COR-L47 (cell line): ENCODE measurements at regions not wholly inside any gene's neighbourhood (a gene's known extent, or its start where the extent isn't known, plus 50 kb on each side); places are given as distances from the start of the nearest gene placed in this dataset.
"Not testable (repeated sequence)": the region's sequence is repeated elsewhere in the genome, so short reads cannot be mapped to it uniquely, and the experiment has no call there.

Experiments used
- DNase-seq: peaks from one replicate; lab custom pipeline; 2025; lab: John Stamatoyannopoulos, UW

DNA sequence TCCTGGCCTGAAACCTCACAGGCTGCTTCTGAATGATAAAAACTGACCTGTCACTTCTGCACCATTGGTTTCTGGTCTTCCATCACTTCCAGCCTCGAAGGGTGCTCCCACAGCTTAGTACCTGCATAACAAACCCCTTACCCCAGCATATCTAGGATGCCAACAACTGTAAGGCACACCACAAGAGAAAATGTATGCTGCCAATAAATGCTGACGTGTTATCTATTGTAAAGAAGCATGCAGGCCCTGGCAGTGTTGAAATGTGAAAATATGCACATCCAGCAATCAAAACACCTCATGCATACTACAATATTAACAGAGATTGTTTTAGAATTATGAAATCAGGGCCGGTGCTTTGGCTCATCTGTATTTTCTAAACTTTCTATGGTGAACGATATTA is 242.0 kb upstream of the NSMCE3 start:
- DNase-seq, result no peak

GRCh38 chr15:29505535-29505934 is 235.9 kb upstream of the NSMCE3 start:
- not testable (repeated sequence) for DNase-seq

DNA sequence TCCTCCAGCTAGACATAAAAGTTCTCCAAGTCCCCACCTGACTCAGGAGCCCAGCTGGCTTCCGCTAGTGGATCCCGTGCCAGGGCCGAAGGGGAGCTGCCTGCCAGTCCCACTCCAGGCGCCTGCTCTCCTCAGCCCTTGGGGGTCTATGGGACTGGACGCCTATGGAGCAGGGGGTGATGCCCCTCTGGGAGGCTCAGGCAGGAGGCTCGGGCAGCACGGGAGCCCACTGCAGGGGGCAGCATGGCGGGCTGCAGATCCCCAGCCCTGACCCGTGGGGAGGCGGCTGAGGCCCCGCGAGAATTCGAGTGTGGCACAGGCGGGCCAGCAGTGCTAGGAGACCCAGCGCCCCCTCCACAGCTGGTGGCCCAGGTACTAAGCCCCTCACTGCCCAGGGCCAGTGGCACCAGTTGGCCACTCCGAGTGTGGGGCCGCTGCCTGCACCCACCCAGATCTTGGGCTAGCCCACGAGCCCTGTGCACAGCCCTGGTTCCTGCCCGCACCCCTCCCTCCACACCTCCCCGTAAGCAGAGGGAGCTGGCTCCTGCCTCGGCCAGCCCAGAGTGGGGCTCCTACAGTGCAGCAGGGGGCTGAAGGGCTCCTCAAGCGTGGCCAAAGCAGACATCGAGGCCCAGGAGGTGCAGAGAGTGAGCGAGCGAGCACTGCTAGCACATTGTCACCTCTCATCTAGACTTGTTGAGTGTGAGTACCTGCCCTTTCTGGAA is 221.3 kb upstream of the NSMCE3 start:
- no peak for DNase-seq

- DNase-seq, result no peak
Observed at GRCh38 chr15:29480949-29481348, 211.3 kb upstream of the NSMCE3 start.

DNA sequence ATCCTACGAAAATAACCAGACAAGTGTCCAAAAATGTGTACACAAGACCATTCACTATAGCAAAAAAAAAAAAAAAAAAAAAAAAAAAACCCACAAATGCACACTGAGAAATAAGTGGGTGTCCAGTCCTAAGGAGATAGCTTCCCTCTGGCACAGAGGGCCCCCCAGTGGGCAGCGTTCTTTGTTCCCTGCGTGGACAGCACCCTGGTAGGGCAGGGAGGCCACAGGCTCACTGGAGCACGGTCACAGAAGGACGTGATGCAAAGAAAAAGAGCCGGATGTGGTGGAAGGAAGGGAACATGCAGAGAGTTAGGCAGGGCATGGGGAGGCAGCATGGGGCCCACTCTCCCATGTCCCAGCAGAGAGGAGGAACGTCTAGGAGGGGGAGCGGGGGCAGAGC is 210.7 kb upstream of the NSMCE3 start:
- no peak for DNase-seq

DNA sequence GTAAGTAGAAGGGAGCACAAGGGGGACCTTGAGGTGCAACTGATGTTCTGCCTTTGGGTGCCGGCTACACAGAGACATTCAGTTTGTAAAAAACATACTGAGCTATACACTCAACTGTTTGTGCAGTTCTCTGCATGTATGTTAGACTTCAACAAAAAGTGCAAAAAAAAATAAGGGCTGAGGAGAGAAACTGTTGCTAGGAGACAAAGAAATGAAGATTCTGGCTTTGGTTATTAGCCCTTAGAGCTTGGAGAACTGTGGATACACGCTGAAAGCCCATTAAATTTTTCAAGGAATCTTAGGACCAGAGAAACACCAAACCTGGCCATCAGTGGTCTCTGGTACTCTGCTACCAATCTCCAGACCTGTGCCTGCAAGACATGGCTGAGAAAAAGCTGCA is 207.6 kb upstream of the NSMCE3 start:
- DNase-seq, result no peak

DNA sequence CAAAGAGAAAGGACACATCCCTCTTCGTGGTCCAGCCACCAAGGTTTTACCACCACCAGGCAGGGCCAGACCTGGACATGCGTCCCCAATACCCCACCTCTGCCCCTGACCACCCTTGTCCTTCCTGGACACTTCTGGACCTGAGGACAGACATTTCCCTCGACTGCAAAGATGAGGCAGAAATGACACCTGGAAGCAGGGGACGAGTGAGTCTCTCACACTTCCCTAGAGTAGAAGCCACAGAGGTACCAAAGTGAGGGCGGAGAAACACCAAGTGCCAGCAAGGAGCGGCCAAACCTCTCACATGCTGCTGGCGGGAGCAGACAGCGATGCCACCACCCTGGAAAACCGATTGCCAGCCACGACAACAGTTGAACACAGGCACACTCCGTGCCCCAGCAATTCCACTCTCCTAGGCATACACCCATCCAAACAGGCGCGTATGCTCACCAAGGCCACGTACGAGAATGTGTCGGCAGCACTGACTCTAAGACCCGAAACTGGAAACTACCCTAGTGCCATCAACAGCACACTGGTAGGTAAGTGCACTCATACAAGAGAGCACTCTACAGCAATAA is 207.0 kb upstream of the NSMCE3 start:
- no peak for DNase-seq

- DNase-seq, result no peak
Observed at GRCh38 chr15:29475096-29475495, 205.5 kb upstream of the NSMCE3 start.

GRCh38 chr15:29473621-29474105 is 204.0 kb upstream of the NSMCE3 start:
- DNase-seq, result no peak

DNA sequence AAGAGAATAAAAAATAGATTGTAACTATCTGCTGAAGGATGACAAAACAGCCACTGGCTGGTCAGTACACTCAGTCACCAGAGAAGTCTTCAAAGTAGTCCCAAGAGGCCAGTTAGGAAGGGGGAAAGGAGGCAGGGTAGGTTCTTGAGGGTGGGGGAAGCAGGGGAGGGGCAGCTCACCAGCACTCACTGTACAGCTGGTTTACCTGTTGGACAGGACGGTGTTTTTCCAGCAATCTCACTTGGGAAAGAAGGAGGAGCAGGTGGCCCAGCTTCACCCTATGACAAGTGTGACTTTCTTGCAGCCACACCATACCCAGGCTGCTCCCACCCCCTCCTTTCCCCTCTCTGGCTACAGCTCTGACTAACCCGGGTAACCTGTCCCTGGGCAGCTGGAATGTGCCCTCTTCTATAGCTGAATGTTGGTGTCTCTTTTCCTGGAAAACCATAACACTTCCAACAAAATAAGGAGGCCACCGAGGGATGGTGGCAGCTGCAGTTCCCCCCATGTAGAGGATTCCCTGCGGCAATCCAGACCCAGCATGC is 203.4 kb upstream of the NSMCE3 start:
- DNase-seq, result no peak

GRCh38 chr15:29471757-29472156 is 202.1 kb upstream of the NSMCE3 start:
- no peak for DNase-seq

DNA sequence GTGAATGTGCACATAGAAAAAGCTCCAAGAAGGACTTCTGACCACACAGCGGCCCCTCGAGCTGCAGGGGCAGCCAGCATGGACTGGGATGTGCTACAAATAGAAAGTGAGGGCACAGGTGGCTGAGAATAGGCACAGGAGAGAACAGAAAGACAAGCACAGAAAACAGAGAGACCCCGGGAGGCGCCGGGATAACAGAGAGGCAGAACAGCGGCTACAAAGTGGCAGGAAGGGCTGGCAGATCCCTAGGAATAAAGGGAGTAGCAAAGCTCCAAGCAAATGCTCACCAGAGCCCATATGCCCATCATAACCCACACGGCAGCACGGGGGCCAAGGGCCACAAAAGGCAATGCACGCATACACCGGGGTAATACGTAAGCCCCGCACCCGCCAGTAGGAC is 201.7 kb upstream of the NSMCE3 start:
- DNase-seq, result no peak

DNA sequence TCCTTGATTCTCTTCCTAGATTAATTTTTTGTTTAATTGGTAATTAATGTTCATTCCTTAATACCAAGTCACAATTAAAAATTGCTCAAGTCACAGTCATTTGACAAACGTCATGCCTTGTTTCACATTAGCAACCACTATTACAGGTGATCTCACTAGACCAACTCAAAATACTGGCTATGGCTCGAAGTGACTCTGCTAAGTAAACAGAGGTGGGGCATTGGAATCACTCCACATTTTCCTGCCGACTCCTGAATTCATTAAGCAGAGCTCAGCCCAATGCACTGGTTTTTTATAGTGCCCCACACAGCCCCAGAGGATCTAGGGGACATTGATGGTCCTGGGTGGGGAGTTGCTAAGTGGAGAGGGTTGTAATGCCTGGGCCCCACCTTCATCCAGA is 201.2 kb upstream of the NSMCE3 start:
- DNase-seq, result no peak

DNA sequence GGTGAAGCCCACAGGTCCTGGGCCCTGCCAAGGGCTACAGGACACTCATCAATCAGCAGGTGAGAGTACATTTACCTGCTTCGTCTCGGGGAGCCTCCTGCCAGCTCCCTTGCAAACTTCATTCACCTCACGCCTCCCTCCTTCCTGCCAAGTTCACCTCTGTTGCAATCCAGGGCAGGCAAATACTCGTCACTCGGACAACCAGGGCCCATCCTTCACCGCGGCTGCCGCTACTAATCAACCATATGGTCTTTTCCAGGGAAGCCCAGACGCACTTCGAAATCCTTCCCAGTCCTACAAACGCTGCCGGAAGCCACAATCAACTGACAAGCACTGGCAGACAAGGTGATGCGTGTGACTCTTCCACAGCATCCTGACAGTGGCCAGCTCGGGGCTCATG is 200.7 kb upstream of the NSMCE3 start:
- DNase-seq, result no peak

DNA sequence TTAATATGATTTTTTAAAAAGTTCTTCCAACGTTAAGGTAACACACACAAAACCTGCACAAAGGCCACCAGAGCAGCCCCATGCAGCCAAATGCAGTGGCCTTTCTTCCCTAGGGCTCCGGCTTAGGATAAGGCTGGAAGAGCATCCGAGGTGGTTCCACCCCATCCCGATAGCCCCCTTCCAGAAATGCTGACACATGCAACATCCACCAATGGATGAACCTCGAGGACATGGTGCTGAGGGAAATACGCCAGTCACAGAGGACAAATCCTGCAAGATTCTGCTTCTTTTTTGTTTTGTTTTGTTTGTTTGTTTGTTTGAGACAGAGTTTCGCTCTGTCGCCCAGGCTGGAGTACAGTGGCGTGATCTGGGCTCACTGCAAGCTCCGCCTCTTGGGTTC is 199.3 kb upstream of the NSMCE3 start:
- no peak for DNase-seq

- no peak for DNase-seq
Observed at GRCh38 chr15:29467091-29467490, 197.5 kb upstream of the NSMCE3 start.

DNA sequence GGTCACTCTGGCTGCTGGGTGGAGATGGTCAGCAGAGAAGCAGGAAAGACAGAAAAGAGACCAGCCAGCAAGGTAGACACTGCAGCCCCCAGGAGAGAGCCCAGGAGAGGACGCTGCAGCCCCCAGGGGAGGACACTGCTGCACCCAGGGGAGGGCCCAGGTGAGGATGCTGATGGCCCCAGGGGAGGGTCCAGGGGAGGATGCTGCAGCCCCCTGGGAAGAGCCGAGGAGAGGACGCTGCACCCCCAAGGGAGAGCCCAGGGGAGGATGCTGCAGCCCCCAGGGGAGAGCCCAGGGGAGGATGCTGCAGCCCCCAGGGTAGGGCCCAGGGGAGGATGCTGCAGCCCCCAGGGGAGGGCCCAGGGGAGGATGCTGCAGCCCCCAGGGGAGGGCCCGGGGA is 196.7 kb upstream of the NSMCE3 start:
- DNase-seq, result no peak

- no peak for DNase-seq
Observed at GRCh38 chr15:29465816-29466215, 196.2 kb upstream of the NSMCE3 start.

DNA sequence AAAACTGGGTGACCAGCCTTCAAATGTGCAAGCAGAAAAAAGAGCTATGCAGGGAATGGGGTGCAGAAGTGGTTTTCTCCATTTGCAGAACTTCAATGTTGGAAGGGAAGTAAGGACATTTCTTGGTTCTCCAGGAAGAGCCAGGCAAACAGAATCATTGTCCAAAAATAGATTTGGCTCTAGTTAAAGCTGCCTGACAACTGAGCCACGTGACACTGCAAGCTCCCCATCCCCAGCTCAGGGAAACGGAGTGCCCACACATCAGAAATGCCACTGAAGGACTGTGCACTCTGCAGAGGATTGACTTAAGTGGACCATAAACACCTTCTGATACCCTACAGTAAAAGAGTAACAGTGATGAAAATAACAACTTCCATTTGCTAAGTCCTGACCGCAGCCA is 195.6 kb upstream of the NSMCE3 start:
- no peak for DNase-seq

GRCh38 chr15:29461877-29462276 is 192.3 kb upstream of the NSMCE3 start:
- no peak for DNase-seq

DNA sequence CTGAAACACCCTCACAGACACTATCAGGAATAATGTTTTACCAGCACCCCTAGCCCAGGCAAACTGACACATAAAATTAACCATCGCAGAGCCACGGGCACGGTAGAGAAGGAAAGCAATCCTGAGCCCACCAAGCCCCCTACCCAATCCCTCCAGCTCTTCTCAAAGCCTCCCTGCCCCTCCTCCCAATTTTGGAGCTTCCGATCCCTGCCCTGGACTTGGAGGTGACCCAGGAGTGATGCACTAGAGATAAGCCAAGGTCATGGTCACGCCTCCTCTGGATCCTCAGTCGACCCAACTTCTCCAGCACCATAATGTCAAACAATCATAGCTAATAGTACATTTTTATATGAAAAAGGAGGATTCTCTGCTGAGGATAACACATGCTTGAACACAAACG is 188.7 kb upstream of the NSMCE3 start:
- DNase-seq, result no peak

- no peak for DNase-seq
Observed at GRCh38 chr15:29457729-29458128, 188.1 kb upstream of the NSMCE3 start.

- DNase-seq, result no peak
Observed at GRCh38 chr15:29456964-29457363, 187.3 kb upstream of the NSMCE3 start.

DNA sequence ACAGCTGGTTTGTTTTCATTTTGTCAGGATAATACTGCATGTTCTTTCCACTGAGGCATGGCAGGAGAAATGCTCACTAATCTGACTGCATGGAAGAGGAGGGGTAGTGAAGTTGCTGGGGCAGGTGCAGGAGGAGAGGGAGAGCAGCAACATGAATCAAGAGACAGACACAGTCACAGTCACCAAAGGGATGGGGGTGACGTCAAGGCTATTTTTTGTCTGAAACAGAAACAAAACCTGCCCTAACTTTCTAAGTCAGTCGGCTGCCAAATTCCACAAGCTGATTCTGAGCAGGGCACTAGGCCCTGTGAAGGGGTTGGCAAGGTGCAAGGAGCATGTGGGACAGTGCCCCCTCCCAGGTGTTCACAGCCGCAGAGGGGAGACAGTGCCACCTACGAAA is 186.6 kb upstream of the NSMCE3 start:
- no peak for DNase-seq
